Tibial artery (tissue), 4 donors: ENCODE measurements at regions not wholly inside any gene's neighbourhood (a gene's known extent, or its start where the extent isn't known, plus 50 kb on each side); places are given as distances from the start of the nearest gene placed in this dataset.

Experiments
- DNase-seq, 2 donors: peaks; one replicate each; pipeline ENCODE4 v3.0.0-alpha.2; 2019
- H3K27ac ChIP-seq, 2 donors: fragments of 200-600 bp; sonication (generic) in 1 of 2; 1 replicate in 1 of 2; 2 replicates in 1 of 2; pipeline ENCODE4 v1.5.1; 2018 to 2019; ENCODE audit warnings: mild to moderate bottlenecking in 1 of 2
- H3K27me3 ChIP-seq, 2 donors: fragments of 200-600 bp; sonication (generic) in 1 of 2; one replicate each; pipeline versions ENCODE4 v1.5.1 to v1.6.0; 2016 to 2019
- H3K36me3 ChIP-seq, 3 donors: fragments of 200-600 bp; sonication (generic) in 2 of 3; one replicate each; pipeline ENCODE4 v1.5.1; 2016 to 2019; ENCODE audit warnings: mild to moderate bottlenecking in 2 of 3
- H3K4me1 ChIP-seq, 4 donors: fragments of 200-600 bp; sonication (generic) in 2 of 4; 1 replicate in 3 of 4; 2 replicates in 1 of 4; pipeline ENCODE4 v1.5.1; 2016 to 2019
- H3K4me3 ChIP-seq, 2 donors: fragments of 200-600 bp; sonication (generic) in 1 of 2; 1 replicate in 1 of 2; 2 replicates in 1 of 2; pipeline ENCODE4 v1.5.1; 2018 to 2019; ENCODE audit warnings: mild to moderate bottlenecking in 2 of 2
- H3K9me3 ChIP-seq, 3 donors: fragments of 200-600 bp; sonication (generic) in 1 of 3; one replicate each; pipeline ENCODE4 v1.5.1; 2016 to 2019
- CTCF ChIP-seq, 2 experiments: fragments of 200-600 bp in 1 of 2; fragments of 450-650 bp in 1 of 2; IDR thresholded peaks; one replicate each; pipeline ENCODE4 v1.5.1; 2017 to 2019; ENCODE audit warnings: antibody characterized with exemption in 2 of 2, mild to moderate bottlenecking in 1 of 2, moderate library complexity in 1 of 2
- intact Hi-C: fragments of 100-400 bp; cut with DNase I; formaldehyde crosslinking; loops from one replicate; pipeline ENCODE4 v1.15.0; 2023; ENCODE audit warnings: low total_unique reads

- no peak for DNase-seq
- H3K4me3 ChIP-seq, result no peak overlapping the region
- no peaks in the 10 kb centered on the region for H3K4me1 ChIP-seq
- no peaks in the 10 kb centered on the region for H3K27me3 ChIP-seq
- H3K27ac ChIP-seq, result no peak overlapping the region
- no peak for TF ChIP-seq CTCF (IDR thresholded peaks at IDR 0.05)
- H3K9me3 ChIP-seq, result no peaks in the 10 kb centered on the region
- intact Hi-C loops, result no loop called here
- no peaks in the 10 kb centered on the region for H3K36me3 ChIP-seq
These were observed 555.2 kb downstream of the GABRG1 start for GRCh38 chr4:45568694-45569093.

- no peak overlapping the region for H3K4me3 ChIP-seq
These were observed 556.8 kb downstream of the GABRG1 start for GRCh38 chr4:45566896-45567603.

GRCh38 chr4:45554423-45554822, 569.4 kb downstream of the GABRG1 start:
- H3K27ac ChIP-seq, result no peak overlapping the region
- DNase-seq, result no peak
- H3K4me3 ChIP-seq, result no peak overlapping the region
- H3K4me1 ChIP-seq, result no peaks in the 10 kb centered on the region
- H3K27me3 ChIP-seq, result no peaks in the 10 kb centered on the region
- intact Hi-C loops, result no loop called here
- H3K9me3 ChIP-seq, result no peaks in the 10 kb centered on the region
- H3K36me3 ChIP-seq, result no peaks in the 10 kb centered on the region
- TF ChIP-seq CTCF (IDR thresholded peaks at IDR 0.05), result no peak

More at GRCh38 chr4:45566896-45567603, 556.8 kb downstream of the GABRG1 start:
- intact Hi-C loops, result no loop called here
- H3K9me3 ChIP-seq, result no peaks in the 10 kb centered on the region
- H3K27ac ChIP-seq, result no peak overlapping the region
- H3K4me1 ChIP-seq, result no peaks in the 10 kb centered on the region
- no peaks in the 10 kb centered on the region for H3K27me3 ChIP-seq
- DNase-seq, result no peak
- no peaks in the 10 kb centered on the region for H3K36me3 ChIP-seq
- no peak for TF ChIP-seq CTCF (IDR thresholded peaks at IDR 0.05)

GRCh38 chr4:45550766-45551366, 573.0 kb downstream of the GABRG1 start:
- Histone ChIP-seq H3K27me3 (no peaks in the 10 kb centered on the region), H3K4me3 (no peak overlapping the region), H3K4me1 (no peaks in the 10 kb centered on the region), H3K9me3 (no peaks in the 10 kb centered on the region), H3K27ac (no peak overlapping the region), H3K36me3 (no peaks in the 10 kb centered on the region)
- DNase-seq, result no peak
- TF ChIP-seq CTCF (IDR thresholded peaks at IDR 0.05), result no peak
- intact Hi-C loops, result no loop called here

- intact Hi-C loops, result no loop called here
- H3K4me1 ChIP-seq, result no peaks in the 10 kb centered on the region
These were observed 584.6 kb downstream of the GABRG1 start for GRCh38 chr4:45539142-45539814.

More at GRCh38 chr4:45539142-45539814, 584.6 kb downstream of the GABRG1 start:
- Histone ChIP-seq H3K36me3 (no peaks in the 10 kb centered on the region), H3K9me3 (no peaks in the 10 kb centered on the region), H3K27ac (no peak overlapping the region), H3K27me3 (no peaks in the 10 kb centered on the region), H3K4me3 (no peak overlapping the region)
- DNase-seq, result no peak
- TF ChIP-seq CTCF (IDR thresholded peaks at IDR 0.05), result no peak
